GM10248 (cell line): ENCODE measurements at regions not wholly inside any gene's neighbourhood (a gene's known extent, or its start where the extent isn't known, plus 50 kb on each side); places are given as distances from the start of the nearest gene placed in this dataset.
"Not testable (repeated sequence)": the region's sequence is repeated elsewhere in the genome, so short reads cannot be mapped to it uniquely, and the experiment has no call there.

Experiments
- CTCF ChIA-PET: fragments of 300-600 bp; sonication (Branson Sonifier 250); formaldehyde crosslinking; extraction: SDS; loops from one replicate; lab custom pipeline; 2021; ENCODE audit warnings: antibody characterized with exemption; lab: Yijun Ruan, JAX
- POLR2A ChIA-PET: fragments of 350-650 bp; sonication (Branson Sonifier 250); formaldehyde crosslinking; extraction: SDS; loops from one replicate; lab custom pipeline; 2020; ENCODE audit warnings: antibody characterized with exemption; lab: Yijun Ruan, JAX
- DNase-seq: peaks from one replicate; pipeline ENCODE4 v3.0.0; 2012; ENCODE audit errors: extremely low spot score
- CTCF ChIP-seq: IDR thresholded peaks from 2 replicates; pipeline ENCODE4 v1.5.1; 2012; ENCODE audit warnings: mild to moderate bottlenecking, low read depth; ENCODE audit errors: extremely low read depth, missing control alignments, control extremely low read depth

- no peak for DNase-seq
- ChIA-PET POLR2A (no interaction called here), CTCF (no interaction called here)
- no peak for TF ChIP-seq CTCF
Measured at GRCh38 chr1:2951856-2952255, 69.4 kb upstream of the ACTRT2 start.

GRCh38 chr1:2952371-2952770 is 68.9 kb upstream of the ACTRT2 start:
- no peak for TF ChIP-seq CTCF
- CTCF ChIA-PET: no interaction called here
- DNase-seq: no peak
- POLR2A ChIA-PET: no interaction called here

- TF ChIP-seq CTCF: no peak
- ChIA-PET POLR2A (no interaction called here), CTCF (no interaction called here)
- DNase-seq: no peak
Measured at GRCh38 chr1:2952992-2953391, 68.3 kb upstream of the ACTRT2 start.

- DNase-seq: no peak
- TF ChIP-seq CTCF: no peak
- CTCF ChIA-PET: no interaction called here
- POLR2A ChIA-PET: no interaction called here
Measured at GRCh38 chr1:2953688-2954285, 67.5 kb upstream of the ACTRT2 start.

GRCh38 chr1:2955652-2956051 is 65.6 kb upstream of the ACTRT2 start:
- CTCF ChIA-PET: no interaction called here
- no peak for TF ChIP-seq CTCF
- DNase-seq: no peak
- POLR2A ChIA-PET: no interaction called here

- ChIA-PET POLR2A (no interaction called here), CTCF (no interaction called here)
- no peak for TF ChIP-seq CTCF
- DNase-seq: no peak
Measured at GRCh38 chr1:2956576-2956975, 64.7 kb upstream of the ACTRT2 start.

GRCh38 chr1:2957329-2957728 is 63.9 kb upstream of the ACTRT2 start:
- no peak for DNase-seq
- CTCF ChIA-PET: interaction anchor here (1.3 kb wide), 1 partner anchor 17 kb away, joined by 3 read pairs; no protein-coding TSS in a partner anchor
- no peak for TF ChIP-seq CTCF
- POLR2A ChIA-PET: no interaction called here

GRCh38 chr1:2959881-2960280 is 61.4 kb upstream of the ACTRT2 start:
- POLR2A ChIA-PET, CTCF ChIA-PET: not testable (repeated sequence)

More at GRCh38 chr1:2959881-2960280, 61.4 kb upstream of the ACTRT2 start:
- not testable (repeated sequence) for DNase-seq
